GM19240 (cell line): ENCODE measurements at regions not wholly inside any gene's neighbourhood (a gene's known extent, or its start where the extent isn't known, plus 50 kb on each side); places are given as distances from the start of the nearest gene placed in this dataset.
"Not testable (repeated sequence)": the region's sequence is repeated elsewhere in the genome, so short reads cannot be mapped to it uniquely, and the experiment has no call there.

Experiments used
- DNase-seq: peaks from one replicate; pipeline ENCODE4 v3.0.0; 2011; ENCODE audit warnings: low spot score; ENCODE audit not compliant: insufficient read length

- DNase-seq, result no peak
Observed at GRCh38 chr5:63894690-63895089, 67.6 kb downstream of the HTR1A start.

- DNase-seq, result no peak
Observed at GRCh38 chr5:63878788-63879187, 83.5 kb downstream of the HTR1A start.

GRCh38 chr5:63877961-63878360, 84.3 kb downstream of the HTR1A start:
- DNase-seq, result no peak

- DNase-seq, result no peak
Observed at GRCh38 chr5:63860379-63860778, 101.9 kb downstream of the HTR1A start.

GRCh38 chr5:63854076-63854475, 108.2 kb downstream of the HTR1A start:
- no peak for DNase-seq

- no peak for DNase-seq
Observed at GRCh38 chr5:63843190-63843589, 119.1 kb downstream of the HTR1A start.

GRCh38 chr5:63837437-63837836, 124.8 kb downstream of the HTR1A start:
- no peak for DNase-seq

- no peak for DNase-seq
Observed at GRCh38 chr5:63831381-63831780, 130.9 kb downstream of the HTR1A start.

GRCh38 chr5:63825984-63826383, 136.3 kb downstream of the HTR1A start:
- no peak for DNase-seq

GRCh38 chr5:63823583-63823982, 138.7 kb downstream of the HTR1A start:
- no peak for DNase-seq

GRCh38 chr5:63822614-63823013, 139.6 kb downstream of the HTR1A start:
- DNase-seq, result no peak

- no peak for DNase-seq
Observed at GRCh38 chr5:63820577-63820976, 141.7 kb downstream of the HTR1A start.

- no peak for DNase-seq
Observed at GRCh38 chr5:63812693-63813092, 149.6 kb downstream of the HTR1A start.

GRCh38 chr5:63811961-63812360, 150.3 kb downstream of the HTR1A start:
- no peak for DNase-seq

GRCh38 chr5:63811286-63811685, 151.0 kb downstream of the HTR1A start:
- DNase-seq, result no peak

- no peak for DNase-seq
Observed at GRCh38 chr5:63805151-63805550, 157.1 kb downstream of the HTR1A start.

GRCh38 chr5:63803165-63803564, 159.1 kb downstream of the HTR1A start:
- no peak for DNase-seq

- DNase-seq, result no peak
Observed at GRCh38 chr5:63794979-63795378, 167.3 kb downstream of the HTR1A start.

GRCh38 chr5:63794296-63794695, 167.9 kb downstream of the HTR1A start:
- DNase-seq, result no peak

- DNase-seq, result no peak
Observed at GRCh38 chr5:63774939-63775338, 187.3 kb downstream of the HTR1A start.

GRCh38 chr5:63768221-63768620, 194.0 kb downstream of the HTR1A start:
- DNase-seq, result no peak

GRCh38 chr5:63760965-63761364, 201.3 kb downstream of the HTR1A start:
- DNase-seq, result no peak

GRCh38 chr5:63743096-63743798, 219.0 kb downstream of the HTR1A start:
- DNase-seq, result no peak

GRCh38 chr5:63732880-63733279, 229.4 kb downstream of the HTR1A start:
- DNase-seq, result not testable (repeated sequence)
